OCI-LY3 (cell line): ENCODE measurements at regions not wholly inside any gene's neighbourhood (a gene's known extent, or its start where the extent isn't known, plus 50 kb on each side); places are given as distances from the start of the nearest gene placed in this dataset.

ENCODE experiments used
- EZH2phosphoT487 ChIP-seq: fragments of 200-600 bp; shearing (Covaris generic); IDR thresholded peaks from 2 replicates; pipeline ENCODE4 v1.6.1; 2018; ENCODE audit warnings: antibody characterized with exemption, mixed run types, low read depth
- TF ChIP-seq, protein P1 (sequence below): fragments of 200-600, 300-600 bp; sonication (generic); IDR thresholded peaks from 2 replicates; pipeline ENCODE4 v1.5.1; 2014; ENCODE audit warnings: antibody characterized with exemption, low read length, low read depth

DNA sequence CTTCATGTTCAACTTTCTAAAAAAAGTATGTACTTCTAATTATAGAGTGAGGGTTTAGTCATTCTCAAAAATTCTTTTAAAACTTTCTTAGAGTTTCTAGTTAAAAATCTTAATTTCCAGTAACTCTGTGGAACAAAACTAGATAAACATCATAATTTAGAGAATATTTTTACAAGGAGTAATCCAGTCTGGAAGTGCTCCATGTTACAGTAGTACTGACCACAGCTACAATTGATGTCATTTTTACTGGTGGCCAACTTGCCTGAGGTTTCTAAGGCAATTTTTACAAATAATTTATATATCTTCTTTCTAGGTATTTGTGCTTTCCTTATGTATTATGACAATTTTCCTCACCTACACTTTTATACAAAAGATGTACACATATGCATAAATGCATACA lies 490.4 kb downstream of the CENPC start:
- TF ChIP-seq, protein P1, sequence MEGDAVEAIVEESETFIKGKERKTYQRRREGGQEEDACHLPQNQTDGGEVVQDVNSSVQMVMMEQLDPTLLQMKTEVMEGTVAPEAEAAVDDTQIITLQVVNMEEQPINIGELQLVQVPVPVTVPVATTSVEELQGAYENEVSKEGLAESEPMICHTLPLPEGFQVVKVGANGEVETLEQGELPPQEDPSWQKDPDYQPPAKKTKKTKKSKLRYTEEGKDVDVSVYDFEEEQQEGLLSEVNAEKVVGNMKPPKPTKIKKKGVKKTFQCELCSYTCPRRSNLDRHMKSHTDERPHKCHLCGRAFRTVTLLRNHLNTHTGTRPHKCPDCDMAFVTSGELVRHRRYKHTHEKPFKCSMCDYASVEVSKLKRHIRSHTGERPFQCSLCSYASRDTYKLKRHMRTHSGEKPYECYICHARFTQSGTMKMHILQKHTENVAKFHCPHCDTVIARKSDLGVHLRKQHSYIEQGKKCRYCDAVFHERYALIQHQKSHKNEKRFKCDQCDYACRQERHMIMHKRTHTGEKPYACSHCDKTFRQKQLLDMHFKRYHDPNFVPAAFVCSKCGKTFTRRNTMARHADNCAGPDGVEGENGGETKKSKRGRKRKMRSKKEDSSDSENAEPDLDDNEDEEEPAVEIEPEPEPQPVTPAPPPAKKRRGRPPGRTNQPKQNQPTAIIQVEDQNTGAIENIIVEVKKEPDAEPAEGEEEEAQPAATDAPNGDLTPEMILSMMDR = no peak
- no peak for TF ChIP-seq EZH2phosphoT487
